ENCODE measurements at regions not wholly inside any gene's neighbourhood (a gene's known extent, or its start where the extent isn't known, plus 50 kb on each side); places are given as distances from the start of the nearest gene placed in this dataset.

DNA sequence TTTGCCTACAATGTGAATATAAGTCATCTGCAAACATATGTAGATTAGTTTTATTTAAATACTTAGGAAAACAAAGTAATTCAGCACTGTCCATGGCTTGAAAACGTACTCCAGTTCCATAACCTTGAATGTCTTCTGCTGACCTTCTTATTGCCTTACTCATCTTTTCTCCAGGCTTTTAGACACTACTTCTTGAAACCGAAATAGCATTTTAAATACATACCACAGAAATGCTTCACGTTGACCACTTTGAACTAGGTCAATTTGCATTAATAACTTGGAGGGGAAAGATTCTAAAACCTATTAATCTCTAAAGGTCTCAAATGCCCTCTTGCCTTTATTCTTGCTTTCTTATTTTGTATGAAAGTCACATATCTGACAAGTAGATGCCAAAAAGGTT is 995.4 kb upstream of the ACO1 start:
- TF ChIP-seq, protein P1, sequence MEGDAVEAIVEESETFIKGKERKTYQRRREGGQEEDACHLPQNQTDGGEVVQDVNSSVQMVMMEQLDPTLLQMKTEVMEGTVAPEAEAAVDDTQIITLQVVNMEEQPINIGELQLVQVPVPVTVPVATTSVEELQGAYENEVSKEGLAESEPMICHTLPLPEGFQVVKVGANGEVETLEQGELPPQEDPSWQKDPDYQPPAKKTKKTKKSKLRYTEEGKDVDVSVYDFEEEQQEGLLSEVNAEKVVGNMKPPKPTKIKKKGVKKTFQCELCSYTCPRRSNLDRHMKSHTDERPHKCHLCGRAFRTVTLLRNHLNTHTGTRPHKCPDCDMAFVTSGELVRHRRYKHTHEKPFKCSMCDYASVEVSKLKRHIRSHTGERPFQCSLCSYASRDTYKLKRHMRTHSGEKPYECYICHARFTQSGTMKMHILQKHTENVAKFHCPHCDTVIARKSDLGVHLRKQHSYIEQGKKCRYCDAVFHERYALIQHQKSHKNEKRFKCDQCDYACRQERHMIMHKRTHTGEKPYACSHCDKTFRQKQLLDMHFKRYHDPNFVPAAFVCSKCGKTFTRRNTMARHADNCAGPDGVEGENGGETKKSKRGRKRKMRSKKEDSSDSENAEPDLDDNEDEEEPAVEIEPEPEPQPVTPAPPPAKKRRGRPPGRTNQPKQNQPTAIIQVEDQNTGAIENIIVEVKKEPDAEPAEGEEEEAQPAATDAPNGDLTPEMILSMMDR (IDR thresholded peaks at IDR 0.05; ENCODE audit: extremely low read depth in 1 of 2, insufficient read depth in 1 of 2, low read depth in 1 of 2, low read length in 2 of 2), result no peak
- TF ChIP-seq POLR2AphosphoS5 (IDR thresholded peaks at IDR 0.05; ENCODE audit: insufficient read depth, low read depth, low read length) (no peak), JUN (IDR thresholded peaks at IDR 0.05; ENCODE audit: borderline replicate concordance, insufficient read depth, insufficient read length, low read depth) (no peak), EZH2 (IDR thresholded peaks at IDR 0.05; ENCODE audit: borderline replicate concordance, low read depth, low read length, severe bottlenecking) (no peak), GATA2 (IDR thresholded peaks at IDR 0.05; ENCODE audit: insufficient read depth, insufficient read length, low read depth, low read length) (no peak)
